NB4 (cell line): ENCODE measurements at regions not wholly inside any gene's neighbourhood (a gene's known extent, or its start where the extent isn't known, plus 50 kb on each side); places are given as distances from the start of the nearest gene placed in this dataset.

Source experiments
- DNase-seq: peaks from one replicate; pipeline ENCODE4 v3.0.0; 2010; ENCODE audit warnings: low read depth
- H3K4me3 ChIP-seq: one replicate; pipeline ENCODE4 v1.5.1; 2011; ENCODE audit warnings: mild to moderate bottlenecking, low read depth, low read length, moderate library complexity
- MYC ChIP-seq: IDR thresholded peaks from 2 replicates; pipeline ENCODE4 v1.6.1; 2011; ENCODE audit warnings: low read depth, low read length
- POLR2A ChIP-seq: IDR thresholded peaks from 2 replicates; pipeline ENCODE4 v1.6.1; 2011; ENCODE audit warnings: mild to moderate bottlenecking; ENCODE audit not compliant: insufficient read length; ENCODE audit errors: extremely low read depth
- TF ChIP-seq, protein P1 (sequence below): IDR thresholded peaks from 2 replicates; pipeline ENCODE4 v1.6.1; 2011; ENCODE audit warnings: low read depth, low read length
- TF ChIP-seq, protein P2 (sequence below): IDR thresholded peaks from one replicate; pipeline ENCODE4 v1.5.1; 2012; ENCODE audit warnings: low read depth, low read length

DNA sequence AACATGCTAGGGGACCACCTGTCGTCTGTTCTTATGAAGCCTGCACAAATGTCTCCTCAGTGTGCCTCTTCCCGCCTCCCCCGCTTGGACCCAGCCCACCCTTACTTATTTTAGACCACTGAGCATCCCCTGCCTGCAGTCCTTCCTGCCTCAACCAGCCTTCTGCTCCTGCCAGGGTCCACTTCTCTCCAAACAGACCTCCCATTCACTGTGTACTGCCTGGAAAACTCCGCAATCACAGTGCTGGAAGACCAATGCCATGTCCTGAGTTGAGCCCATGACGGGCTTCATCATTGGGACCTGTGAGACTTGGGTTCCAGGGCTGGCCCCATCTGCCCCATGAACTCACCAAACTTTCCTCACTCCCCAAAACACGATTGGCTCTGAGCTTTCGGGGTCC is 309.4 kb downstream of the IRX1 start:
- no peak for DNase-seq
- TF ChIP-seq, protein P1, sequence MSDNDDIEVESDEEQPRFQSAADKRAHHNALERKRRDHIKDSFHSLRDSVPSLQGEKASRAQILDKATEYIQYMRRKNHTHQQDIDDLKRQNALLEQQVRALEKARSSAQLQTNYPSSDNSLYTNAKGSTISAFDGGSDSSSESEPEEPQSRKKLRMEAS: no peak
- TF ChIP-seq MYC (no peak), POLR2A (no peak)
- TF ChIP-seq, protein P2, sequence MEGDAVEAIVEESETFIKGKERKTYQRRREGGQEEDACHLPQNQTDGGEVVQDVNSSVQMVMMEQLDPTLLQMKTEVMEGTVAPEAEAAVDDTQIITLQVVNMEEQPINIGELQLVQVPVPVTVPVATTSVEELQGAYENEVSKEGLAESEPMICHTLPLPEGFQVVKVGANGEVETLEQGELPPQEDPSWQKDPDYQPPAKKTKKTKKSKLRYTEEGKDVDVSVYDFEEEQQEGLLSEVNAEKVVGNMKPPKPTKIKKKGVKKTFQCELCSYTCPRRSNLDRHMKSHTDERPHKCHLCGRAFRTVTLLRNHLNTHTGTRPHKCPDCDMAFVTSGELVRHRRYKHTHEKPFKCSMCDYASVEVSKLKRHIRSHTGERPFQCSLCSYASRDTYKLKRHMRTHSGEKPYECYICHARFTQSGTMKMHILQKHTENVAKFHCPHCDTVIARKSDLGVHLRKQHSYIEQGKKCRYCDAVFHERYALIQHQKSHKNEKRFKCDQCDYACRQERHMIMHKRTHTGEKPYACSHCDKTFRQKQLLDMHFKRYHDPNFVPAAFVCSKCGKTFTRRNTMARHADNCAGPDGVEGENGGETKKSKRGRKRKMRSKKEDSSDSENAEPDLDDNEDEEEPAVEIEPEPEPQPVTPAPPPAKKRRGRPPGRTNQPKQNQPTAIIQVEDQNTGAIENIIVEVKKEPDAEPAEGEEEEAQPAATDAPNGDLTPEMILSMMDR: no peak
- H3K4me3 ChIP-seq: no peak overlapping the region

DNA sequence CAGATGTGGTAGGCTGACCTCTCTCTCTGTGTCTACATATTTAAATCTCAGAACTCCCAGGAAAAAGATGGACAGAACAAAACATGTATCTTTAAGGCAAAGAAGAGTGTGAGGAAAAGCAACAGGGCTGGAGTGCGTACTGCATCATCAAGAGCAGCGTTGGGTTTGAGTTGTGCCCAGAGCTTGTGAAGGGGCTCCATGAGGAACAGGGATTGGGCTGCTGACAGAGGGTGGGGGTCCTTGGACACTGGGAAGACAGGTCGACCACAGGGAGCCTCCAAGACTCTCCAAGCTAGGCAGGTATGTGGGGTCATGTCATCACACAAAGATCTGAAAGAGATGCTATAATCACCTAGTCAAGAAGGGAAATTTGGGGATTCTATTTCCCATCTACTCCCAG is 309.9 kb downstream of the IRX1 start:
- no peak overlapping the region for H3K4me3 ChIP-seq
- no peak for DNase-seq
- TF ChIP-seq, protein P1: no peak
- TF ChIP-seq, protein P2: no peak
- TF ChIP-seq POLR2A (no peak), MYC (no peak)

DNA sequence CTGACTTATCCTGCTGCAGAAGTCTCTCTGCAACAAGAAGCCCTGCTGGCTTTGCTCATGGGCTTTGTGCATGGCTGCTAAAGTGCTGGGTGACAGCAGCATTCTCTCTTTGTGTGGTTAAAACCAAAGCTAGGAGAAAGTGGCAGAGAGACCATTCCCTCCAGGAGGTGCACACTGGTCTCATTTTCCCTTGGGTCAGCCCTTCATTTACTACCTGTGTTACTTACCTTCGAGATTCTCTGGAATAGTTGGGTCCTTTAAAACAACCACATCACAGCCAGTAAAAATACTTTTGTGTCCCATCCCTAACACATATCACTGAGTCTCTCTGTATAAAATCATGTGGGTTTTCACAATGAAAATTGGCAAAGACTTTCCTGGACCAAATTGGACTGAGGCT is 315.5 kb downstream of the IRX1 start:
- DNase-seq: no peak
- H3K4me3 ChIP-seq: no peak overlapping the region
- TF ChIP-seq POLR2A: no peak
- TF ChIP-seq MYC: no peak
- TF ChIP-seq, protein P1: no peak
- TF ChIP-seq, protein P2: no peak

DNA sequence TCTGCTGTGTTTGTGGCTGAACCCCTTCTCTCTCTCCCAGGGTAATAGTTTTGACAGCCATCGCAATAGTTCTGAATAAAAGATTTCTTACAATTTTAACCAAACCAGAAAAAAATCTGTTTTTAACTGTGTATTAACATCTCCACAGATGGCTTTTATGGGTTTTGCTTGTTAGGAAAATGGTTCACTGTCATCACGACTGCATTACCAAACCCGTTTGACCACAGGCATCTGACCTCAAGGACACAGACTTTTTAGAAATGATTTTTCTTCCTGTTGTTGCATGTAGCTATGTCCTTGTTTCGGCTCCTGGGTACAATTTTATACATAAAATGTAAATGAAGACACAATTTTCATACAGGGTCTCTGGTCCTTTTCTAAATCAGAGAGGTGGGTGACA is 316.1 kb downstream of the IRX1 start:
- no peak for DNase-seq
- TF ChIP-seq, protein P2: no peak
- TF ChIP-seq, protein P1: no peak
- TF ChIP-seq POLR2A: no peak
- TF ChIP-seq MYC: no peak
- no peak overlapping the region for H3K4me3 ChIP-seq

DNA sequence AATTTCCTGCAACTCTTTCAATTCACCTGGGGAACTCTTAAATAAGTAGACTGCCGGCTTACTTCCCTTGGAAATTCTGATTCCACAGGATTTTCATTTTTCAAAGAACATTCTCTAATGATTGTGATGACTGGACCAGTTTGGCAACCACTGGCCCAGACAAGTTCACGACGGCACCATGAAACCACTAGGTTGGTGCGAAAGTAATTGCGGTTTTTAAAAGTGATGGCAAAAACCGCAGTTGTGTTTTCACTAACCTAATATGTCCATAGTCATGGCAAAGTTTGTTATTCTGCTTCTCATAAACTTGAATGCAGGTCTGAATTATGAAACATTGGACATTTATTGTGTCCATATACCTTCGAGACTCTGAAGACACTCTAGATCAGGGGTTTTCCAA is 317.2 kb downstream of the IRX1 start:
- TF ChIP-seq POLR2A (no peak), MYC (no peak)
- TF ChIP-seq, protein P2: no peak
- TF ChIP-seq, protein P1: no peak
- no peak for DNase-seq
- H3K4me3 ChIP-seq: no peak overlapping the region

DNA sequence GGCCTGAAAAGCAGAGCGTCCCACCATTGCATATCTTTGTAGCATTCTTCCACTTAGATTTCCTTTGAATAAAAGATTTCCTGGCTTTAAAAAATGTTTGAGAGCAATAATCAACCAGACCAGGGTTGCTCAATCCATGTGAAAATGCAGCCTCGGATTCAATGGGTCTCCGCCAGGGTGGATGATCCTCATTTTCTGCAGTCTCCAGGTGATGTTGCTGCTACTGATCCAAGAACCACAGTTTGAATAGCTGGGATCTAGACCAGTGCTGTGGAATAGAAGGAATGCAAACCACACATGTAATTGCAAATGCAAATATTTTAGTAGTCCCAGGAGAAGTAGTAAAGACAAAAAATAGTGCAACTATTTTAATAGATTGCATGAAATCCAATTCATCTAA is 317.6 kb downstream of the IRX1 start:
- H3K4me3 ChIP-seq: no peak overlapping the region
- DNase-seq: no peak
- TF ChIP-seq MYC (no peak), POLR2A (no peak)
- TF ChIP-seq, protein P2: no peak
- TF ChIP-seq, protein P1: no peak
